ENCODE measurements at regions not wholly inside any gene's neighbourhood (a gene's known extent, or its start where the extent isn't known, plus 50 kb on each side); places are given as distances from the start of the nearest gene placed in this dataset.

- no peak for TF ChIP-seq EP300 (IDR thresholded peaks at IDR 0.05)
- no peak for TF ChIP-seq CTCF (IDR thresholded peaks at IDR 0.05)
- TF ChIP-seq POLR2A (IDR thresholded peaks at IDR 0.05): no peak
Observed at GRCh38 chr20:47445291-47445690, 56.4 kb upstream of the NCOA3 start.

All from stomach (tissue), 4 donors.